DOHH2 (cell line): ENCODE measurements at regions not wholly inside any gene's neighbourhood (a gene's known extent, or its start where the extent isn't known, plus 50 kb on each side); places are given as distances from the start of the nearest gene placed in this dataset.

Experiments
- H3F3A ChIP-seq: fragments of 200-600 bp; sonication (generic), shearing (Covaris generic); 2 replicates; pipeline ENCODE4 v1.6.0; 2016; ENCODE audit warnings: antibody characterized with exemption, mild to moderate bottlenecking; ENCODE audit not compliant: control insufficient read depth, insufficient read depth
- H3K27ac ChIP-seq: fragments of 200-600 bp; sonication (generic); 2 replicates; pipeline ENCODE4 v1.5.1; 2014; ENCODE audit warnings: low read depth, mild to moderate bottlenecking, low read length, moderate library complexity
- H3K27me3 ChIP-seq: fragments of 200-600 bp; sonication (generic); 2 replicates; pipeline ENCODE4 v1.6.1; 2014; ENCODE audit warnings: mild to moderate bottlenecking, low read length, mixed read lengths; ENCODE audit not compliant: control insufficient read depth
- H3K36me3 ChIP-seq: fragments of 200-600 bp; sonication (generic); 2 replicates; pipeline ENCODE4 v1.6.1; 2014; ENCODE audit warnings: mild to moderate bottlenecking, low read length, moderate library complexity, mixed read lengths; ENCODE audit not compliant: control insufficient read depth
- H3K4me1 ChIP-seq: fragments of 200-600 bp; sonication (generic); 2 replicates; pipeline ENCODE4 v1.6.1; 2014; ENCODE audit warnings: mild to moderate bottlenecking, low read length, mixed read lengths; ENCODE audit not compliant: control insufficient read depth
- H3K4me2 ChIP-seq: fragments of 200-600 bp; sonication (generic); 2 replicates; pipeline ENCODE4 v1.6.0; 2014; ENCODE audit warnings: mild to moderate bottlenecking, low read length, moderate library complexity
- H3K4me3 ChIP-seq: fragments of 200-600 bp; sonication (generic); 2 replicates; pipeline ENCODE4 v1.5.1; 2014; ENCODE audit warnings: mild to moderate bottlenecking, low read length, mixed read lengths
- H3K79me2 ChIP-seq: fragments of 200-600 bp; sonication (generic); 2 replicates; pipeline ENCODE4 v1.6.1; 2014; ENCODE audit warnings: mild to moderate bottlenecking, low read length, mixed read lengths; ENCODE audit not compliant: control insufficient read depth
- H3K9me2 ChIP-seq: fragments of 200-600 bp; sonication (generic); replicated peaks from 2 replicates; pipeline ENCODE4 v1.6.1; 2014; ENCODE audit warnings: mild to moderate bottlenecking, low read length, mixed read lengths; ENCODE audit not compliant: control insufficient read depth
- H3K9me3 ChIP-seq: fragments of 200-600 bp; sonication (generic); 2 replicates; pipeline ENCODE4 v1.6.1; 2014; ENCODE audit warnings: antibody characterized with exemption, low read length, mixed read lengths; ENCODE audit not compliant: control insufficient read depth, insufficient read depth
- H4K20me1 ChIP-seq: fragments of 200-600 bp; sonication (generic); 2 replicates; pipeline ENCODE4 v1.6.0; 2014; ENCODE audit warnings: low read depth, mild to moderate bottlenecking, antibody characterized with exemption, low read length, moderate library complexity; ENCODE audit not compliant: control insufficient read depth, insufficient read depth
- CTCF ChIP-seq: fragments of 200-600 bp; sonication (generic); IDR thresholded peaks from one replicate; pipeline ENCODE4 v1.5.1; 2014; ENCODE audit warnings: antibody characterized with exemption, mild to moderate bottlenecking, low read depth, low read length; ENCODE audit not compliant: poor library complexity, severe bottlenecking
- EZH2phosphoT487 ChIP-seq: fragments of 200-600 bp; sonication (generic); IDR thresholded peaks from 2 replicates; pipeline ENCODE4 v1.6.1; 2017; ENCODE audit warnings: borderline replicate concordance, mild to moderate bottlenecking, antibody characterized with exemption, low read length, moderate library complexity, mixed read lengths

GRCh38 chr11:134731213-134731961 is 319.3 kb upstream of the B3GAT1 start:
- Histone ChIP-seq H3K79me2 (no peaks in the 10 kb centered on the region), H3F3A (no peaks in the 10 kb centered on the region), H3K36me3 (no peaks in the 10 kb centered on the region), H3K4me1 (no peaks in the 10 kb centered on the region), H4K20me1 (no peaks in the 10 kb centered on the region), H3K4me2 (no peak overlapping the region), H3K9me3 (no peaks in the 10 kb centered on the region), H3K27me3 (no peaks in the 10 kb centered on the region), H3K4me3 (no peak overlapping the region), H3K9me2 (no peaks in the 10 kb centered on the region), H3K27ac (no peak overlapping the region)
- TF ChIP-seq CTCF: no peak
- no peak for TF ChIP-seq EZH2phosphoT487

DNA sequence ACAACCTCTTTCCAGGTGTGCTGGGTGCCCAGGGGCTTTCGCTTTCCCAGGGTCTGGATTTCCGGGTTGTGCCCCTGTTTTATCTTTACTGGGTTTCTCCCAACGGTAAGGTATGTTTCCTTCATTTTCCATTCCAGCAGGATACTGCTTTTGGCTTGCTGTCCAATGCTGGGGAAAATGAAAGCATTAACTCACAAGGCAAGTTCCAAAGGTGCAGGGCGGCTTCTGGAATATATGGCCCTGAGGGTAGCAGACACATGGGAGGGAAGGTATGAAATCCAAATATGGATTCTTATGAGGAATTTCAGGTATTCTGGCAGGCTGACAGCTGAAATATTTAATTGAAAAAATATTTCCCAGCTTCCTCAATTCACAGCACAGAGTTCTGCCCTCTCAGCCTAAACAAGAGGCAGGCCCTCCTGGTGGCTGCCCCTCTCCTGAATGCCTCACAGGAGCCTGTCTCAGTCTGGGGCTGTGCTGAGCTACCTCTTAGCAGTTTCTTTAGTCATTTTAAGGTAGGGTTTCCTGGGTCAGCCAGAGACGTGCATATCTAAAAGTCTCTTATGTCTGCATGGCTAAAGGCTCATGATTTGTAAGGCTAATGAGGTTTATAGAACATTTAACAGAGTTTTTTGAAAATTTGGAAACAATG is 318.6 kb upstream of the B3GAT1 start:
- Histone ChIP-seq H3K9me3 (no peaks in the 10 kb centered on the region), H3K27ac (no peak overlapping the region), H3K4me3 (no peak overlapping the region), H3K4me1 (no peaks in the 10 kb centered on the region), H3K79me2 (no peaks in the 10 kb centered on the region), H3K9me2 (no peaks in the 10 kb centered on the region), H3K36me3 (no peaks in the 10 kb centered on the region), H3F3A (no peaks in the 10 kb centered on the region), H3K27me3 (no peaks in the 10 kb centered on the region), H4K20me1 (no peaks in the 10 kb centered on the region), H3K4me2 (no peak overlapping the region)
- TF ChIP-seq EZH2phosphoT487: no peak
- TF ChIP-seq CTCF: no peak

DNA sequence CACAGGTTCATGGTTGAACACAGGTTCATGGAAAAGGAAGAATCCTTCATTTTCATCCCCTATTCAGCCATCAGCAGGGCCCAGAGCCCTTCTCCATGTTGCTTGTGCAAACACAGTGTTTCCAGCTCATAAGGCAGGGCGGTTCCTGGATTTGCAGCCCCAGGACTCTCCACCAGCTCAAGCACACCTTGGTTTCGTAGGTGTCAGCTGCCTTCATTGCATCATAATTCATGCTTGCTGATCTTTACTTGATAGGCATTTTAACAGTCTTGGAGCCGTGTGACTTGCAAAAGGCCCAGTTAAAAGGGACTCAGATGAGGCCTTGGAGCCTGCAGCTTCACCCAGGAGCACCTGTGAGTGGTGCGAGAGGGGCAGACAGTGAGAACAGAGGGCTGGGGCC is 318.1 kb upstream of the B3GAT1 start:
- Histone ChIP-seq H3K9me3 (no peaks in the 10 kb centered on the region), H3F3A (no peaks in the 10 kb centered on the region), H3K27ac (no peak overlapping the region), H3K27me3 (no peaks in the 10 kb centered on the region), H3K4me2 (no peak overlapping the region), H3K4me3 (no peak overlapping the region), H3K36me3 (no peaks in the 10 kb centered on the region), H3K9me2 (no peaks in the 10 kb centered on the region), H3K4me1 (no peaks in the 10 kb centered on the region), H3K79me2 (no peaks in the 10 kb centered on the region), H4K20me1 (no peaks in the 10 kb centered on the region)
- TF ChIP-seq CTCF: no peak
- TF ChIP-seq EZH2phosphoT487: no peak
